Hepatocyte (in vitro differentiated cells): ENCODE measurements at regions not wholly inside any gene's neighbourhood (a gene's known extent, or its start where the extent isn't known, plus 50 kb on each side); places are given as distances from the start of the nearest gene placed in this dataset.

Experiments
- CTCF ChIP-seq: fragments of 200-600 bp; sonication (generic); IDR thresholded peaks from 2 replicates; pipeline ENCODE4 v1.5.1; 2016; ENCODE audit warnings: antibody characterized with exemption, mild to moderate bottlenecking; ENCODE audit not compliant: poor library complexity
- EZH2 ChIP-seq: fragments of 200-600 bp; sonication (generic); IDR thresholded peaks from 2 replicates; pipeline ENCODE4 v1.6.1; 2016; ENCODE audit warnings: antibody characterized with exemption, mild to moderate bottlenecking, borderline replicate concordance
- EZH2phosphoT487 ChIP-seq: fragments of 200-600 bp; sonication (generic); IDR thresholded peaks from one replicate; pipeline ENCODE4 v1.6.1; 2018; ENCODE audit warnings: antibody characterized with exemption, mild to moderate bottlenecking, low read depth, moderate library complexity; ENCODE audit not compliant: unreplicated experiment, severe bottlenecking

GRCh38 chr10:111139567-111139966 lies 62.7 kb downstream of the ADRA2A start:
- TF ChIP-seq CTCF (no peak), EZH2 (no peak), EZH2phosphoT487 (no peak)
